NCI-H1092 treated with DMSO at 0.1 percent for 48 hours (cell line): ENCODE measurements at regions not wholly inside any gene's neighbourhood (a gene's known extent, or its start where the extent isn't known, plus 50 kb on each side); places are given as distances from the start of the nearest gene placed in this dataset.
"Not testable (repeated sequence)": the region's sequence is repeated elsewhere in the genome, so short reads cannot be mapped to it uniquely, and the experiment has no call there.

Source experiments
- DNase-seq: peaks from one replicate; lab custom pipeline; 2025; lab: John Stamatoyannopoulos, UW

GRCh38 chr7:67475293-67475692 is 478.7 kb downstream of the TYW1 start:
- DNase-seq = no peak

- DNase-seq = no peak
Observed at GRCh38 chr7:67478066-67478465, 481.4 kb downstream of the TYW1 start.

GRCh38 chr7:67484244-67484751 is 487.7 kb downstream of the TYW1 start:
- DNase-seq = peak; percentile 84

- DNase-seq = no peak
Observed at GRCh38 chr7:67486401-67486800, 489.8 kb downstream of the TYW1 start.

- no peak for DNase-seq
Observed at GRCh38 chr7:67487316-67487715, 490.7 kb downstream of the TYW1 start.

- no peak for DNase-seq
Observed at GRCh38 chr7:67489881-67490280, 493.2 kb downstream of the TYW1 start.

DNA sequence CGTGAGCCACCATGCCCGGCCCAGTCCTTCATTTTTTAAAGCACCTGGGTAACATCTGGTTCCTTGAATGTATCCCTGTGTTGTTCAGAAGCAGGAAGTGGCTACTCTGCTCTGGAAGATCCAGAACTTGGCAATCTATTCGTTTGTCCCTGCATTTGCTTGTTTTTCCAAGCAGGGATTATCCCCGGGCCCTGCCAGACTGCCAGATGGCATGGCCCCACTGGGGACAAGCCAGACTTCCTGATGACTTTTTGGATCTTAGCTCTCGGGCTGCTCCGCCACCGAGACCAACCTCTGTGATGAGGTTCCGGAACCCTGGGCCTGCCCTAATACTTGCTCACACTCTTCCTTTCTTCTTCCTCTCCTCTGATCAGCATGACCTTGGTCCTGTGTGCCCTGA is 496.7 kb downstream of the TYW1 start:
- DNase-seq = no peak

DNA sequence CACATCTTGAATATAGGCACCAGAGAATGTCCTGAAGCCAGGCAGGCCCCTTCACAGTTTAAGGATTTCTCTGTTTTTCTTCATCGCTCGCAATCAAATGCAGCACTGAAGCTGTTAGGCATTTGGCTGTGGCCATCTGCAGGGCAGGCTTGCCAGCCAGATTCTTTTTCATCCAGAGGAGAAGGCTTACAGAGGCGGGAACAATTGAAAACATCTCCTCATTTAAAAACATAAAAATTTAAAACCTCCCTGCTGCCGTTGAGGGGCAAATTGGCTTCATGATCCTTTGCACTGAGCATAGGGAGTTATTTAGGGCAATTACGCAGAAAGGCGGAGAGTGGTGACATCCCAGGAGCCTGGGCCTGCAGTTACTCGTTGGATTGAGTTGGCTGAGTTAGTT is 500.0 kb downstream of the TYW1 start:
- no peak for DNase-seq

GRCh38 chr7:67497914-67498313 is 501.3 kb downstream of the TYW1 start:
- DNase-seq = not testable (repeated sequence)

GRCh38 chr7:67502929-67503328 is 506.3 kb downstream of the TYW1 start:
- no peak for DNase-seq

DNA sequence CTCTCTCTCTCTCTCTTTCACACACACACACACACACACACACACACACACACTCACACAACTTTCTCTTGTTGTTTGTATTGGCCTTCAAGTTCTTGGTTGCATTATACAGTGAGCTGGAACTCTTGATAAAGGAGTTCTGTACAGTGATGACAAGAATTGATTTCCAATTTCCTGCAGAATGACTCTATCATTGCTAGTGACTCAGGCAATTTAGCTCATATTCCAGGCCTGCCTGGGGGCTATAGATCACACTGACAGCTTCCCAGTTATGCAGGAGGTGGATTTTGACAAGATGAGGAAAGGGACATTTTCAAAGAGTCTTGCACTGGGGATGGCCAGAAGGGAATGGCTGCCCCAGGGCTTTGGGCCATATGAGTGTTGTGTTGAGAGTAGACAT is 508.8 kb downstream of the TYW1 start:
- no peak for DNase-seq

DNA sequence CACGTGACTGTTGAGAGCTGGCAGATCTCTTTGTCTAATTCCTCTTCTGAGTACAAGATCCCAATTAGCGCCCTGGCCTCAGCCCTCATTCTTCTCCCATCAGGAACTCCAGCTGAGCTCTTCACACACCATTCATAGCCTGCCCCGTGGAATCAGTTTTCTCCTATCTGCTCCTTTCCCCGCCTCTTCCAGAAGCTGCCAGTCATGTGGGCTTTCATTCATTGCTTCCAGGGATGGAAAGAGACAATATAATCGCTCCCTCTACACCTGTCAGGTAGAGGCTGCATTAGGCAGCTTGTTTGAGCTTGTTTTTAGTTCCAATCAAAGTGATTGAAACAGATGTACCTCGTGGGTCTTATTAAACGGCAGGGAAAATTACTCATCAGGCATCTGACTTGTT is 515.8 kb downstream of the TYW1 start:
- peak; percentile 22 for DNase-seq

DNA sequence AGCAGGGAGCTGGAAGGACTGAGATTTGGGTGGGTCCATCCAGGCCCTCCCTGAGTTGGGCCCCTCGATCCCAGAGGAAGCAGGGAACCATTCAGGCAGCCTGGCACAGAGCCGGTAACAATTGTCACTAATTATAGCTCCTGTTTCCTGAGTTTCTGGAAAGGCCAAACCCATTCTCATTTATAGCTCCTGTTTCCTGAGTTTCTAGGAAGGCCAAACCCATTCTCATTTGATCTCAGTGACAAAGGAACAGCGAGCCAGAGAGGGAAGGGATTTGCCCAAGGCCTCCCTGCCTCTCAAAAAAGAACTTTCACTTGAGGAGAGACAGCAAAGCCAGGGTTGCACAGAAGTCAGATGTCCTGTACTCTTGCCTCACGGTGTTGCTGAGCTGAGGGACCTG is 521.9 kb downstream of the TYW1 start:
- peak; percentile 54 for DNase-seq

DNA sequence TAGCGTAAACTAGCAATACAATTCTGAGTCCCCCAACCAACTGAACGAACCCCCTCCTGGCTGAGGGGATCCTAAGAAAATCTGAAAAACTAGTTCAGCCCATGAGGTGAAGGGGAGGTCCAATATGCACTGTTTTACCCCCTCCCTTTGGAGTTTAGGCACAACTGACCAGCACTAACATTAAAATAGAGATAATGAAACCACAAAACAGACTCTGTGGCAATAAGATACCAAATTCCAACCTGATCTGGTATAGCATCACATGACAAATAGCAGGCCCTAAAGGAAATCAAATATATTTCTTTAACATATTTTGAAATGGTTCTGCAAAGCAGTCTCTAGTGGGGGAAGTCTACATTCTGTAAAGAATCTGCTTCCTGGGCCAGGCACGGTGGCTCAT is 522.5 kb downstream of the TYW1 start:
- no peak for DNase-seq

- DNase-seq = no peak
Observed at GRCh38 chr7:67522504-67522903, 525.9 kb downstream of the TYW1 start.

DNA sequence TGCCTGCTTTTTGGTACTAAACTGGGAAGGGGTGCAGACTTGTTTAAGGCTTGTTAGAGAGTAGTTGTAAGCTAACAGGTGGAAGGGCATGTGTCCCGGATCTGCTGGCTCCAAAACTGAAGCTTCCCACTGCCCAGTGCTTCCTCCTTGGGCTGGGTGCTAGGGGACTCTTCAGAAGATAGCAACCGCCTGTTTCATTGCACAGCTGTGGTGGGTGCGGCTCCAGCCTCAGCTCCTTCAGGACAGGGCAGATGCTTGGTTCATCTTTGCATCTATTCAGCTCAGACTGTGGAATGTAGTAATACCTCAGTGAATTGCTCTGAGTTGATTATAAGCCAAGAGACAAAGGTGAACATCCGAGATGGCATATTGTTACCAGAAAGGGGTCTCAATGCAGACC is 527.1 kb downstream of the TYW1 start:
- DNase-seq = no peak

DNA sequence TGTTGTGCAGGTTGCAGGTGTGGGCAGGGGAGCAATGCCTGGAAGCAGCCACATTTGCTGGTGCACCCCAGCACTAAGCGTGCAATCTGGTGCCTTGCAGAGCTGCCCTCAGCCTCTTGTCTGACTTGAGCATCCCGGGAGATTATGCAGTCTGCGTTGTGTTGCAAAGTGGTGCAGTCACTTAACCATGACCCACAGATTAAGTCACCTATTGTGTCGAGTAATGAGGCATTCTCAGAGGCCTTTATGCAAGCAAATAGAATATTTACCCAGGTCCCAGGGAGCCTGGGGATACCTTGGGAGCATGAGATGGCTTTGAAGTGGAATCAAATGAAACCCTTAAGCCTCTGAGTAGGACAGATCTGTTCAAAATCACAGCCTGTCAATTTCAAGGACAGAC is 529.0 kb downstream of the TYW1 start:
- peak; percentile 39 for DNase-seq

DNA sequence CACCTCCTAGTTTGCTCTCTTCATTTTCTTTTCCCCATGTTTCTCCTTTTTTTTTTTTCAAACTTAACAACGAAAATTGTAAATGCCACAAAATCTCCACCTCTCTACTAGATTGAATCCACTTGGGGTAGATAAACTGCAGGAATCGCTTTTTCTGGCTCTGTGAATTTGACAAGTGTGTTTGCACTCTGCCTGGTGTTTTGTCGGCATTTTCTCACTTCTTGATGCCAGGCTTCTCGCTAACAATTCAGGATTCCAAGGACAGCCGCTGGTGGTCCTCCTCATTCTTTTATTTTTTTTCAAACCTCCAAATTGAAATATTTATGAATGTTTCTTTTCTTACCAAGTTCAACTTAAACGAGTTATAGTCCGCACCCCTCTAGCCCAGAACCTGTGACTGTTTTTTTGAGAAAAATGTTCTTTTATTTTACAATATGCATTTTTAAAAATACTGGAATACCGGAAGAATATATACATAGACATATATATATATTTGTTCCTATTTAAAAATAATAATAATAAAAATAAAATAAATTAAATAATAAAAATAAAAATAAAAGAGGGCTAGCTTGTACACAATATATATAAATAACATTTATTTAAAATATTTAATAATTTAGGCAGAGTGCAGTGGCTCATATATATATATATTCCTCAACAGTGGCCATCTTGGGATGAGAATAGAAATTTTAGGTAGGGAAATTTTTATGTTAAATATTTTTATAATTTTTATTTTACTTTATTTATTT is 538.8 kb downstream of the TYW1 start:
- no peak for DNase-seq

DNA sequence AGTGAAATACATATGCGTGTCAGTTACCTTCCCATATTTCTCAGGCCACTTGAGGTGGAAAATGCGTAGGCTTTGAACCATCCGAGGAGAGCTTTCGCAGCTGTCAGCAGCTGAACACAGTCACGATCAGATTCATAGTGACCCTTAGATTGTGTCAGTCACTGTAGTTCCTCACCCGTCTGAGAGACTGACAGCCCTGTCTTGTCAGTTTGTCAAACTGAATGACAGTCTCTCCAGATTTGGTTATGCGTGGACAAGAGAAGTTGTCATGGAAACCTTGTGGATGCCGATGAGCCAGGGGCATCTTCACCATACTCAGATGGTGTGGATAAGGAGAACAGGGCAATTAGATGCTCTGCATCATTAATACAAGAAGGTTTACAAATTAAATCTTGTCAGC is 546.3 kb downstream of the TYW1 start:
- DNase-seq = no peak

DNA sequence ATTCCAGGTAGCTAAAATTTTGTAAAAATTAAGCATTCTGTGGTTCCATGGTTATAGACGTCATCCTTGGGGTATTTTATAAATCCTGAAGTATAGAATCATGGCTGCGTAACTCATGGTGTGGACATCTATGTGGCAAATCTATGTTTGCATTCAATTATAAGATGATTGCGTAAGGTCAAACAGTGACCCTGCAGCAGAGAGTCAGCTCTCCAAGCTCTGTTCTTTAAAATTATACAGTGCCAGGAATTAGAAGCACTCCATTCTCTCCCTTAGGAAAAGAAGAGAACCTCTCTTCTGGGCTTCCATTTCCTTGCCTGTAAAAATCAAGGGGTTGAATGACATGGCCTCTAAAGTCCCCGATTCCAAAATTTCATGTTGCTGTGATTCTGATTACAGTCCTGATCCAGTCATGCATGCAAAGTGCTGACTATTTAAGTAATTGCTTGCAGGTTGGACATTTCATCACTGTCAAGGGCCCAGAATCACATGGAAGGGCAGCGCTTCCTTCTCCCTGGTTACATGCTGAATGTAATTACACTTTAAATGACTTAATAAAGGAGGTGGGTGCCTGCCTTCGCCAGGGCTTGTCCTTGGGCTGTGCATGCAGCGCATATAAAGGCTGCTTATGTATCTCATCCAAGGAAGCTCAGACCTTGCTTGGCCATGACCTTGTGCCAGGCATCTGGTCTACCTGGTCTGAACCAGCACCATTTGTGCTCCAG is 550.7 kb downstream of the TYW1 start:
- DNase-seq = no peak

- no peak for DNase-seq
Observed at GRCh38 chr7:67549126-67549525, 552.5 kb downstream of the TYW1 start.

GRCh38 chr7:67550801-67551436 is 554.3 kb downstream of the TYW1 start:
- DNase-seq = peak; percentile 95

DNA sequence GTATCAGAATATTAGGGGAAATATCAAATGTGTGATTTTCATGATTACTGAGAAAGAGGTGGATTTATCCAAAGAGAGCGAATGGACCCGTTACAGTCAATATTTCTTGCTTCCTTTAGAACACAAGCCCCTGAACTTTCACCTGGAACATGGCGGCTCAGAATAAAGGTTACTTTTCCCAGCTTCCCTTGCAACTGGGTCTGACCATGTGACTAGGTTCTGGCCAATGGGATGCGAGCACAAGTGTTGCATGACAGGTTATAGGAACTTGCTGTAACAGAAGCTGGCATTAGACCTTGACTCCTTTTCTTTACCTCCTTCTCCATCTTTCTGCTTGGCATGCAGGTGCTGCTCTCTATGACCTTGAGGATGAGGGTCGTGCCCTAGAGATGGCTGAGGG is 556.1 kb downstream of the TYW1 start:
- no peak for DNase-seq
